IPS-15b (cell line): ENCODE measurements at regions not wholly inside any gene's neighbourhood (a gene's known extent, or its start where the extent isn't known, plus 50 kb on each side); places are given as distances from the start of the nearest gene placed in this dataset.

Experiments
- H3K27me3 ChIP-seq: one replicate; pipeline ENCODE4 v1.6.1; 2013; ENCODE audit warnings: low read length; ENCODE audit not compliant: control insufficient read depth, insufficient read depth
- H3K36me3 ChIP-seq: one replicate; pipeline ENCODE4 v1.6.1; 2013; ENCODE audit warnings: low read length; ENCODE audit not compliant: control insufficient read depth, insufficient read depth
- H3K4me1 ChIP-seq: one replicate; pipeline ENCODE4 v1.6.1; 2013; ENCODE audit warnings: mild to moderate bottlenecking, low read length; ENCODE audit not compliant: control insufficient read depth, insufficient read depth
- H3K4me3 ChIP-seq: one replicate; pipeline ENCODE4 v1.5.1; 2013; ENCODE audit warnings: low read depth, low read length
- H3K9ac ChIP-seq: one replicate; pipeline ENCODE4 v1.6.1; 2013; ENCODE audit warnings: low read depth, mild to moderate bottlenecking, low read length
- H3K9me3 ChIP-seq: one replicate; pipeline ENCODE4 v1.6.1; 2013; ENCODE audit warnings: mild to moderate bottlenecking, low read length; ENCODE audit not compliant: control insufficient read depth, insufficient read depth

GRCh38 chr17:71170070-71170469 lies 950.8 kb upstream of the SOX9 start:
- Histone ChIP-seq H3K9ac (no peak overlapping the region), H3K9me3 (no peaks in the 10 kb centered on the region), H3K4me3 (no peak overlapping the region)

GRCh38 chr17:71171270-71171669 lies 949.5 kb upstream of the SOX9 start:
- no peaks in the 10 kb centered on the region for H3K27me3 ChIP-seq
- no peaks in the 10 kb centered on the region for H3K4me1 ChIP-seq
- H3K4me3 ChIP-seq, result no peak overlapping the region
- H3K9me3 ChIP-seq, result no peaks in the 10 kb centered on the region
- H3K9ac ChIP-seq, result no peak overlapping the region
- no peaks in the 10 kb centered on the region for H3K36me3 ChIP-seq

More at GRCh38 chr17:71170070-71170469, 950.8 kb upstream of the SOX9 start:
- no peaks in the 10 kb centered on the region for H3K36me3 ChIP-seq
- H3K4me1 ChIP-seq, result no peaks in the 10 kb centered on the region
- no peaks in the 10 kb centered on the region for H3K27me3 ChIP-seq

GRCh38 chr17:71173991-71174390 lies 946.8 kb upstream of the SOX9 start:
- Histone ChIP-seq H3K4me3 (no peak overlapping the region), H3K36me3 (no peaks in the 10 kb centered on the region), H3K9me3 (no peaks in the 10 kb centered on the region), H3K9ac (no peak overlapping the region), H3K27me3 (no peaks in the 10 kb centered on the region), H3K4me1 (no peaks in the 10 kb centered on the region)

GRCh38 chr17:71176331-71176730 lies 944.5 kb upstream of the SOX9 start:
- Histone ChIP-seq H3K9me3 (no peaks in the 10 kb centered on the region), H3K9ac (no peak overlapping the region), H3K4me3 (no peak overlapping the region), H3K4me1 (no peaks in the 10 kb centered on the region), H3K36me3 (no peaks in the 10 kb centered on the region), H3K27me3 (no peaks in the 10 kb centered on the region)

- no peaks in the 10 kb centered on the region for H3K27me3 ChIP-seq
- no peaks in the 10 kb centered on the region for H3K4me1 ChIP-seq
- no peak overlapping the region for H3K9ac ChIP-seq
- no peaks in the 10 kb centered on the region for H3K36me3 ChIP-seq
- H3K4me3 ChIP-seq, result no peak overlapping the region
- H3K9me3 ChIP-seq, result no peaks in the 10 kb centered on the region
These were observed 943.8 kb upstream of the SOX9 start for GRCh38 chr17:71176928-71177443.

GRCh38 chr17:71180801-71181385 lies 939.9 kb upstream of the SOX9 start:
- Histone ChIP-seq H3K4me3 (no peak overlapping the region), H3K36me3 (no peaks in the 10 kb centered on the region), H3K9ac (no peak overlapping the region), H3K4me1 (no peaks in the 10 kb centered on the region), H3K27me3 (no peaks in the 10 kb centered on the region), H3K9me3 (no peaks in the 10 kb centered on the region)

GRCh38 chr17:71183066-71183660 lies 937.7 kb upstream of the SOX9 start:
- Histone ChIP-seq H3K9ac (no peak overlapping the region), H3K4me3 (no peak overlapping the region), H3K27me3 (no peaks in the 10 kb centered on the region), H3K9me3 (no peaks in the 10 kb centered on the region), H3K4me1 (no peaks in the 10 kb centered on the region), H3K36me3 (no peaks in the 10 kb centered on the region)

GRCh38 chr17:71184716-71185115 lies 936.1 kb upstream of the SOX9 start:
- Histone ChIP-seq H3K9ac (no peak overlapping the region), H3K4me1 (no peaks in the 10 kb centered on the region), H3K27me3 (no peaks in the 10 kb centered on the region), H3K36me3 (no peaks in the 10 kb centered on the region), H3K9me3 (no peaks in the 10 kb centered on the region), H3K4me3 (no peak overlapping the region)

GRCh38 chr17:71187145-71187878 lies 933.5 kb upstream of the SOX9 start:
- Histone ChIP-seq H3K4me3 (no peak overlapping the region), H3K9ac (no peak overlapping the region), H3K9me3 (no peaks in the 10 kb centered on the region)

GRCh38 chr17:71188811-71189492 lies 931.9 kb upstream of the SOX9 start:
- H3K9ac ChIP-seq, result no peak overlapping the region
- H3K4me1 ChIP-seq, result no peaks in the 10 kb centered on the region
- H3K27me3 ChIP-seq, result no peaks in the 10 kb centered on the region
- H3K36me3 ChIP-seq, result no peaks in the 10 kb centered on the region
- H3K9me3 ChIP-seq, result no peaks in the 10 kb centered on the region
- no peak overlapping the region for H3K4me3 ChIP-seq

More at GRCh38 chr17:71187145-71187878, 933.5 kb upstream of the SOX9 start:
- Histone ChIP-seq H3K4me1 (no peaks in the 10 kb centered on the region), H3K27me3 (no peaks in the 10 kb centered on the region), H3K36me3 (no peaks in the 10 kb centered on the region)

GRCh38 chr17:71189493-71189831 lies 931.4 kb upstream of the SOX9 start:
- no peaks in the 10 kb centered on the region for H3K9me3 ChIP-seq
- no peak overlapping the region for H3K4me3 ChIP-seq
- H3K27me3 ChIP-seq, result no peaks in the 10 kb centered on the region
- no peak overlapping the region for H3K9ac ChIP-seq
- H3K4me1 ChIP-seq, result no peaks in the 10 kb centered on the region
- H3K36me3 ChIP-seq, result no peaks in the 10 kb centered on the region
